Thyroid gland (tissue), 4 donors: ENCODE measurements at regions not wholly inside any gene's neighbourhood (a gene's known extent, or its start where the extent isn't known, plus 50 kb on each side); places are given as distances from the start of the nearest gene placed in this dataset.
"Not testable (repeated sequence)": the region's sequence is repeated elsewhere in the genome, so short reads cannot be mapped to it uniquely, and the experiment has no call there.

Experiments used
- DNase-seq, 2 donors: peaks; one replicate each; pipeline ENCODE4 v3.0.0-alpha.2; 2019
- H3K27ac ChIP-seq, 3 donors: fragments of 200-600 bp; sonication (generic); 1 replicate in 2 of 3; 2 replicates in 1 of 3; pipeline ENCODE4 v1.5.1; 2016 to 2019; ENCODE audit warnings: mild to moderate bottlenecking in 1 of 3, moderate library complexity in 1 of 3
- H3K27me3 ChIP-seq: fragments of 200-600 bp; sonication (generic); one replicate; pipeline ENCODE4 v1.5.1; 2019
- H3K36me3 ChIP-seq, 2 donors: fragments of 200-600 bp; sonication (generic); one replicate each; pipeline ENCODE4 v1.5.1; 2016 to 2019
- H3K4me1 ChIP-seq, 2 donors: fragments of 200-600 bp; sonication (generic); one replicate each; pipeline ENCODE4 v1.5.1; 2017 to 2019
- H3K4me3 ChIP-seq, 3 donors: fragments of 200-600 bp; sonication (generic); replicated peaks in 1 of 3; 1 replicate in 2 of 3; 2 replicates in 1 of 3; pipeline ENCODE4 v1.5.1; 2016; ENCODE audit warnings: mild to moderate bottlenecking in 1 of 3
- H3K9me3 ChIP-seq: fragments of 200-600 bp; sonication (generic); one replicate; pipeline ENCODE4 v1.5.1; 2017
- POLR2A ChIP-seq, 2 donors: fragments of 450-650 bp; IDR thresholded peaks; one replicate each; pipeline ENCODE4 v1.6.1; 2017; ENCODE audit warnings: antibody characterized with exemption in 2 of 2, mild to moderate bottlenecking in 2 of 2, moderate library complexity in 1 of 2
- WGBS, 2 donors: methylation state at CpG; one replicate each; pipeline ENCODE4 v1.1.5; 2017; 5-methylcytosine and 5-hydroxymethylcytosine counted together
- intact Hi-C: fragments of 100-400 bp; cut with DNase I; formaldehyde crosslinking; loops from one replicate; pipeline ENCODE4 v1.15.1; 2023
- TF ChIP-seq, protein P1 (sequence below), 6 experiments: fragments of 200-600 bp in 3 of 6; fragments of 450-650 bp in 3 of 6; sonication (generic) in 3 of 6; IDR thresholded peaks; one replicate each; pipeline ENCODE4 v1.5.1; 2016 to 2019; ENCODE audit warnings: antibody characterized with exemption in 6 of 6, mild to moderate bottlenecking in 2 of 6, inconsistent platforms in 1 of 6, moderate library complexity in 1 of 6

DNA sequence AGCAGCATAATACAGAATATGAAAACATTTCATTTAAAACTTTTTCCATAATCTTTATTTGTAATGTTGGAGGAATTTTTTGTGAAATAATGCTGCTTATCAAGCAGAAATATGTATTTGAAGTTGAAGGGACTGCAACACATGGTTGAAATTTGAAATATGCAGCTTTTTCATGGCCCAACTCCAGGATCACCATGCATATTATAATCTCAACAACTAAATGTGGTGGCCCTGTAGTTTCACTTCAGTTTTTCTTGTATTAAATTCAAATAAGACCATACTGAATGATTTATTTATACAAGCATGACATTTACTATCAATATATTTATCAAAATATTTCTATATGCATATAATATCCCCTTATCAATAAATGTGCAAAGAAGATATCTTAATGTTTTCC, 157.7 kb upstream of the LHX8 start:
- no peak for DNase-seq
- H3K4me1 ChIP-seq: peaks cover 9 to 22% of the 10 kb centered on the region in 2 donors
- no peaks in the 10 kb centered on the region for H3K9me3 ChIP-seq
- TF ChIP-seq, protein P1, sequence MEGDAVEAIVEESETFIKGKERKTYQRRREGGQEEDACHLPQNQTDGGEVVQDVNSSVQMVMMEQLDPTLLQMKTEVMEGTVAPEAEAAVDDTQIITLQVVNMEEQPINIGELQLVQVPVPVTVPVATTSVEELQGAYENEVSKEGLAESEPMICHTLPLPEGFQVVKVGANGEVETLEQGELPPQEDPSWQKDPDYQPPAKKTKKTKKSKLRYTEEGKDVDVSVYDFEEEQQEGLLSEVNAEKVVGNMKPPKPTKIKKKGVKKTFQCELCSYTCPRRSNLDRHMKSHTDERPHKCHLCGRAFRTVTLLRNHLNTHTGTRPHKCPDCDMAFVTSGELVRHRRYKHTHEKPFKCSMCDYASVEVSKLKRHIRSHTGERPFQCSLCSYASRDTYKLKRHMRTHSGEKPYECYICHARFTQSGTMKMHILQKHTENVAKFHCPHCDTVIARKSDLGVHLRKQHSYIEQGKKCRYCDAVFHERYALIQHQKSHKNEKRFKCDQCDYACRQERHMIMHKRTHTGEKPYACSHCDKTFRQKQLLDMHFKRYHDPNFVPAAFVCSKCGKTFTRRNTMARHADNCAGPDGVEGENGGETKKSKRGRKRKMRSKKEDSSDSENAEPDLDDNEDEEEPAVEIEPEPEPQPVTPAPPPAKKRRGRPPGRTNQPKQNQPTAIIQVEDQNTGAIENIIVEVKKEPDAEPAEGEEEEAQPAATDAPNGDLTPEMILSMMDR (IDR thresholded peaks at IDR 0.05): no peak
- no peak for TF ChIP-seq POLR2A (IDR thresholded peaks at IDR 0.05)
- intact Hi-C loops: no loop called here
- no peak overlapping the region for H3K4me3 ChIP-seq
- no peaks in the 10 kb centered on the region for H3K36me3 ChIP-seq
- H3K27me3 ChIP-seq: no peaks in the 10 kb centered on the region
- no peak overlapping the region for H3K27ac ChIP-seq

DNA sequence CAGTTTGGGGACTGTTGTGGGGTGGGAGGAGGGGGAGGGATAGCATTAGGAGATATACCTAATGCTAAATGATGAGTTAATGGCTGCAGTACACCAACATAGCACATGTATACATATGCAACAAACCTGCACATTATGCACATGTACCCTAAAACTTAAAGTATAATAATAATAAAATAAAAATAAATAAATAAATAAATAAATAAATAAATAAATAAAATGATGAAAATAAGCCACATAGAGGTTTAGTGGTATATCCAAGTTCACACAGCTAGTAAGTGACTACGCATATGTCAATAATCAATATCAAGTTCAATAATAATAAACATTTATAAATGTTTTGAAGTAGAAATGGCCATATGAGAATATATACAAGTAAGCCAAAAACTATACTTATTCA, 141.7 kb upstream of the LHX8 start:
- 97 to 99% methylated on average over 1 of the region's 1 CpG for WGBS, 2 donors
- H3K4me3 ChIP-seq: not testable (repeated sequence)

DNA sequence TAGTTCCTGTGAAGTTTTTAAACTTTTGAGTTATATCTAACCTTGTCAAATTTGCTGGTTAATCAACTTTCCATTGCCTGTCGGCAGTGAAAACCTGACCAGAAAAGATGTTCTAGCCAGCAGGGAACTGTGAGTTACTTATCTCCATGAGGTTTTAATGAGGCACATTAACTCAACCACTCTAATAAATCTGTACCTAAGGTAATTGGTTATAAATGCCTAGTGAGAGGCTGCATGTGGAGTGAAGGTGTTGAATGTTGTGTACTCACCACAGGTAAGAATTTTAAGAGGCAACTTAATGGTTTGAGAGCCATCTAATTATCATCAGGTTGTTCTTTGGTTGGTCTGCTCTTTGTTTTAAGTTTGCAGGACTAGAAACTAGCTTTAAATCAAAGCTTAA, 138.4 kb upstream of the LHX8 start:
- Histone ChIP-seq H3K4me1 (peaks cover 6 to 11% of the 10 kb centered on the region in 2 donors), H3K36me3 (no peaks in the 10 kb centered on the region), H3K27ac (no peak overlapping the region), H3K4me3 (no peak overlapping the region), H3K9me3 (no peaks in the 10 kb centered on the region), H3K27me3 (no peaks in the 10 kb centered on the region)
- no peak for DNase-seq
- TF ChIP-seq POLR2A (IDR thresholded peaks at IDR 0.05): no peak
- TF ChIP-seq, protein P1 (IDR thresholded peaks at IDR 0.05): no peak
- 69 to 75% methylated on average over 1 of the region's 1 CpG for WGBS, 2 donors
- intact Hi-C loops: no loop called here

More for the DNA sequence above, 141.7 kb upstream of the LHX8 start:
- intact Hi-C loops, H3K27me3 ChIP-seq, H3K27ac ChIP-seq, H3K36me3 ChIP-seq, H3K9me3 ChIP-seq, DNase-seq: not testable (repeated sequence)
- peaks cover 6 to 11% of the 10 kb centered on the region in 2 donors for H3K4me1 ChIP-seq

DNA sequence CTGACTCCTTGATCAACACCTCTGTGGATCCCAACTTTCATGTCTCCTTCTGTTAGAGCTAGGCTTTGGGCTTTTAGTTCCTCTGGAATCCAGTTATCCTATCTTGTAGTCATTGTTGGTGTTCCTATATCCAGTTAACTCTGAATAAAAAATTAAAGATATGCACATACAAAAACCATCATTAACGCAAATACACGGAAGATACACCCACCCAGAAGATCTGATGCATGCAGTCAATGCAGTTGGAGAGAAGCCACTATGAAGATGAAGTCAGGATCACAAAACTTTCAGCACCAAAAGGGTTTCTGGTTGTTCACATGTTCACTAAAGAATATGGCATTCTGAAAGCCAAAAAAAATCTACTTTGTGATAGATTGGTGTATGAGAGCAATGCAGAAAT, 123.6 kb upstream of the LHX8 start:
- no peaks in the 10 kb centered on the region for H3K36me3 ChIP-seq
- DNase-seq: no peak
- intact Hi-C loops: no loop called here
- TF ChIP-seq, protein P1 (IDR thresholded peaks at IDR 0.05): no peak
- no peak for TF ChIP-seq POLR2A (IDR thresholded peaks at IDR 0.05)
- no peak overlapping the region for H3K27ac ChIP-seq
- H3K4me3 ChIP-seq: no peak overlapping the region
- H3K4me1 ChIP-seq: no peaks in the 10 kb centered on the region
- no peaks in the 10 kb centered on the region for H3K27me3 ChIP-seq
- 86 to 93% methylated on average over 2 of the region's 2 CpGs for WGBS, 2 donors
- no peaks in the 10 kb centered on the region for H3K9me3 ChIP-seq

DNA sequence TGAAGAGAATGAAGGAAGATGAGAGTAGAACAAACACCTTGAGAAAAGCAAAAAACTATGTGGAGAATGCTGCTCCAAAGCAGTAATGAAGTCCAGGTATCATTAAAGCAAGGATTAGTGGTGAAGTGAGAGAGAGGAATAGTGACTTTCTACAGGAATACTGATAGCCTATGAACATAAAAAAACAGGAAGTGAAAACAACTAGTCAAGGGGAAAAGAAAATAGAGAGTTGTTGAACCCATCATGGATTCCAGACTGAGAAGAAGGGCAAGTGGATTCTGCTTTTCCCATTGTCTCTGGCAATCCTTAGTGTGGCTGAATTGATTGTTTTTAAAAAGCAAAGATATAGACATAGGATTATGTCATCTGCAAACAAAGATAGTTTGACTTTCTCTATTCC, 119.9 kb upstream of the LHX8 start:
- no peak for TF ChIP-seq POLR2A (IDR thresholded peaks at IDR 0.05)
- TF ChIP-seq, protein P1 (IDR thresholded peaks at IDR 0.05): no peak
- DNase-seq: no peak
- Histone ChIP-seq H3K9me3 (no peaks in the 10 kb centered on the region), H3K4me3 (no peak overlapping the region), H3K4me1 (no peaks in the 10 kb centered on the region), H3K27ac (no peak overlapping the region), H3K36me3 (no peaks in the 10 kb centered on the region), H3K27me3 (no peaks in the 10 kb centered on the region)
- intact Hi-C loops: no loop called here

DNA sequence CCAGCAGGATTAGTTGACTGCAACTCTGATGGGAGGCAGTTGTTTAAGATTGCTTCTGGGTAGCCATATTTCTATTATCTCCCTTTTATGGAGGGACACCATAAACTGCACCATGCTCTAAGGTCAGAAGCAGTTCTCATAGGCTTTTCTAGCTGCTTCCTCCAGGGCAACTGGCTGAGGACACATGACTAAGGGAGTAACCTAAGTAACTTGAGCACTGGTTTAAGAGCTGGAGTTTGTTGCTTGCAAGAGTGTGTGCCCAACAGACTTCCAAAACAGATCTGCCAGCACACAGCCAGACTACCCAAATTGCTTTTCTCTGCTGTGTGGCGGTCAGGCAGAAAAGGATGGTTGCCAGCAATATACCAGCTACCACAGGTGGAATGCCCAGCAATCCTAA, 111.2 kb upstream of the LHX8 start:
- H3K4me1 ChIP-seq: no peaks in the 10 kb centered on the region
- no peak overlapping the region for H3K27ac ChIP-seq
- no peak overlapping the region for H3K4me3 ChIP-seq
- WGBS, 2 donors: 83 to 93% methylated on average over 1 of the region's 1 CpG
- DNase-seq: no peak
- no peaks in the 10 kb centered on the region for H3K36me3 ChIP-seq
- H3K27me3 ChIP-seq: no peaks in the 10 kb centered on the region
- intact Hi-C loops: no loop called here
- TF ChIP-seq, protein P1 (IDR thresholded peaks at IDR 0.05): no peak
- no peaks in the 10 kb centered on the region for H3K9me3 ChIP-seq
